ENCODE measurements at regions not wholly inside any gene's neighbourhood (a gene's known extent, or its start where the extent isn't known, plus 50 kb on each side); places are given as distances from the start of the nearest gene placed in this dataset.

GRCh38 chr12:23464241-23464812 lies 485.1 kb downstream of the SOX5 start:
- DNase-seq (ENCODE audit: low read depth, low spot score) = no peak
- no peak overlapping the region for H3K4me3 ChIP-seq (ENCODE audit: control insufficient read depth in 2 of 3, extremely low read depth in 1 of 3, insufficient read depth in 2 of 3, low read depth in 1 of 3, low read length in 3 of 3)
- FAIRE-seq = no peak
- H3K9ac ChIP-seq (ENCODE audit: control insufficient read depth, extremely low read depth, insufficient read depth, low read length) = no peak overlapping the region
- H3K4me2 ChIP-seq (ENCODE audit: control insufficient read depth, extremely low read depth, insufficient read depth, low read depth, low read length) = no peak overlapping the region
- no peaks in the 10 kb centered on the region for H3K9me3 ChIP-seq (ENCODE audit: control insufficient read depth, low read depth, low read length)
- H3K36me3 ChIP-seq (ENCODE audit: control insufficient read depth in 2 of 2, extremely low read depth in 1 of 2, insufficient read depth in 2 of 2, low read length in 2 of 2) = no peaks in the 10 kb centered on the region
- dilution Hi-C loops (cut with MboI; ENCODE audit: extremely low pct_ligation_motif_present, low sequenced_read_pairs) = no loop called here
- H4K20me1 ChIP-seq (ENCODE audit: control insufficient read depth, extremely low read depth, insufficient read depth, low read length) = no peaks in the 10 kb centered on the region
- TF ChIP-seq EZH2 (IDR thresholded peaks at IDR 0.05; ENCODE audit: low read length) = no peak
- TF ChIP-seq, protein P1, sequence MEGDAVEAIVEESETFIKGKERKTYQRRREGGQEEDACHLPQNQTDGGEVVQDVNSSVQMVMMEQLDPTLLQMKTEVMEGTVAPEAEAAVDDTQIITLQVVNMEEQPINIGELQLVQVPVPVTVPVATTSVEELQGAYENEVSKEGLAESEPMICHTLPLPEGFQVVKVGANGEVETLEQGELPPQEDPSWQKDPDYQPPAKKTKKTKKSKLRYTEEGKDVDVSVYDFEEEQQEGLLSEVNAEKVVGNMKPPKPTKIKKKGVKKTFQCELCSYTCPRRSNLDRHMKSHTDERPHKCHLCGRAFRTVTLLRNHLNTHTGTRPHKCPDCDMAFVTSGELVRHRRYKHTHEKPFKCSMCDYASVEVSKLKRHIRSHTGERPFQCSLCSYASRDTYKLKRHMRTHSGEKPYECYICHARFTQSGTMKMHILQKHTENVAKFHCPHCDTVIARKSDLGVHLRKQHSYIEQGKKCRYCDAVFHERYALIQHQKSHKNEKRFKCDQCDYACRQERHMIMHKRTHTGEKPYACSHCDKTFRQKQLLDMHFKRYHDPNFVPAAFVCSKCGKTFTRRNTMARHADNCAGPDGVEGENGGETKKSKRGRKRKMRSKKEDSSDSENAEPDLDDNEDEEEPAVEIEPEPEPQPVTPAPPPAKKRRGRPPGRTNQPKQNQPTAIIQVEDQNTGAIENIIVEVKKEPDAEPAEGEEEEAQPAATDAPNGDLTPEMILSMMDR (optimal IDR thresholded peaks at IDR 0.05 in 1 of 3, IDR thresholded peaks at IDR 0.05 in 1 of 3, conservative IDR thresholded peaks at IDR 0.05 in 1 of 3; ENCODE audit: extremely low read depth in 1 of 3, insufficient read depth in 2 of 3, low read length in 3 of 3) = no peak
- H2AFZ ChIP-seq (ENCODE audit: control insufficient read depth, low read length) = no peak overlapping the region
- no peak overlapping the region for H3K27ac ChIP-seq (ENCODE audit: control insufficient read depth, insufficient read depth, low read length)
- no peaks in the 10 kb centered on the region for H3K4me1 ChIP-seq (ENCODE audit: control insufficient read depth, extremely low read depth, insufficient read depth, low read length)
- H3K27me3 ChIP-seq (ENCODE audit: control insufficient read depth, extremely low read depth, insufficient read depth, low read length) = no peaks in the 10 kb centered on the region
- no peaks in the 10 kb centered on the region for H3K79me2 ChIP-seq (ENCODE audit: control insufficient read depth, insufficient read depth, low read length)
- no peaks in the 10 kb centered on the region for H3K9me1 ChIP-seq (ENCODE audit: control insufficient read depth, extremely low read depth, insufficient read depth, low read length)

DNA sequence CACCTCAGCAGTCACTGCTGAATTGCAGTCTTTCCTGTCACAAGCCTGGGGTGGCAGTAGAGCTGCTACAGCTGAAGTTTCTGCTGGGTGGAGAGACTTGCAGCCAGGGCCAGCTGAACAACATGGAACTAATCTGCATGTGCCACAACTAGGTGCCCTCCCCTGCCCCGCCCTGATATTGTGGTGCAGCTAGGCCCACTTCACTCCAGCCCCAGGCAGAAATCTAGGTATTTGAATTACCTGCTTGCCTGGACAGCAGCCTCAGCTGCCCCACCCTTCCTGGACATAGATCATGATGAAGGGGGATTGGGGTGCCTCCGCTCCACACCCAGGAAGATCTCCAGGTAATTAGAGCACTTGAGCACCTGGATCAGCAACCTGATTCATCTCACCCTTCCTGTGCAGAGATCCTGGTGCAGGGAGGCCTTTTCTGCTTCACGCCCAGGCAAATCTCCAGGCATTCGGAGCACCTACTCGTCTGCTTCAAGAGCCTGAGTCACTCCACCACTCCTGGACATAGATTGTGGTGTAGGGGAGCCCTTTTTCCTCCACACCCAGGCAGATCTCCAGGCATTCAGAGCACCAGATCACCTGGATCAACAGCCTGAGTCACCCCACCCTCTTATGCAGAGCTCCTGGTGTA lies 477.0 kb downstream of the SOX5 start:
- peaks cover 22% of the 10 kb centered on the region for H3K4me1 ChIP-seq (ENCODE audit: control insufficient read depth, extremely low read depth, insufficient read depth, low read length)
- dilution Hi-C loops (cut with MboI; ENCODE audit: extremely low pct_ligation_motif_present, low sequenced_read_pairs) = no loop called here
- H3K27me3 ChIP-seq (ENCODE audit: control insufficient read depth, extremely low read depth, insufficient read depth, low read length) = no peaks in the 10 kb centered on the region
- peak; percentile 92 for DNase-seq (ENCODE audit: low read depth, low spot score)
- peaks cover 2% of the 10 kb centered on the region for H3K9me3 ChIP-seq (ENCODE audit: control insufficient read depth, low read depth, low read length)
- no peaks in the 10 kb centered on the region for H3K79me2 ChIP-seq (ENCODE audit: control insufficient read depth, insufficient read depth, low read length)
- peak; percentile 99 for FAIRE-seq
- H3K4me2 ChIP-seq (ENCODE audit: control insufficient read depth, extremely low read depth, insufficient read depth, low read depth, low read length) = peak overlapping the region; percentile 81
- H2AFZ ChIP-seq (ENCODE audit: control insufficient read depth, low read length) = peak overlapping the region; percentile 94
- H4K20me1 ChIP-seq (ENCODE audit: control insufficient read depth, extremely low read depth, insufficient read depth, low read length) = no peaks in the 10 kb centered on the region
- TF ChIP-seq EZH2 (IDR thresholded peaks at IDR 0.05; ENCODE audit: low read length) = no peak
- TF ChIP-seq, protein P1 (optimal IDR thresholded peaks at IDR 0.05 in 1 of 3, IDR thresholded peaks at IDR 0.05 in 1 of 3, conservative IDR thresholded peaks at IDR 0.05 in 1 of 3; ENCODE audit: extremely low read depth in 1 of 3, insufficient read depth in 2 of 3, low read length in 3 of 3) = peak in 2 of 3 experiments; percentile 13 to 59
- H3K36me3 ChIP-seq (ENCODE audit: control insufficient read depth in 2 of 2, extremely low read depth in 1 of 2, insufficient read depth in 2 of 2, low read length in 2 of 2) = no peaks in the 10 kb centered on the region
- peak overlapping the region in 2 of 3 experiments; percentile 42 to 53 for H3K4me3 ChIP-seq (ENCODE audit: control insufficient read depth in 2 of 3, extremely low read depth in 1 of 3, insufficient read depth in 2 of 3, low read depth in 1 of 3, low read length in 3 of 3)
- H3K27ac ChIP-seq (ENCODE audit: control insufficient read depth, insufficient read depth, low read length) = peak overlapping the region; percentile 88
- H3K9ac ChIP-seq (ENCODE audit: control insufficient read depth, extremely low read depth, insufficient read depth, low read length) = peak overlapping the region; percentile 60
- H3K9me1 ChIP-seq (ENCODE audit: control insufficient read depth, extremely low read depth, insufficient read depth, low read length) = no peaks in the 10 kb centered on the region

Data from keratinocyte (primary cell).